HFF-Myc (cell line): ENCODE measurements at regions not wholly inside any gene's neighbourhood (a gene's known extent, or its start where the extent isn't known, plus 50 kb on each side); places are given as distances from the start of the nearest gene placed in this dataset.

Experiments
- DNase-seq: peaks from one replicate; pipeline ENCODE4 v3.0.0-alpha.2; 2011; ENCODE audit warnings: low read depth; ENCODE audit errors: extremely low read depth
- H3K4me3 ChIP-seq: replicated peaks from 2 replicates; pipeline ENCODE4 v1.5.1; 2011; ENCODE audit warnings: low read depth, mild to moderate bottlenecking, control low read depth, low read length
- CTCF ChIP-seq: IDR thresholded peaks from 2 replicates; pipeline ENCODE4 v1.5.1; 2012; ENCODE audit warnings: mild to moderate bottlenecking, low read depth, low read length, control low read depth; ENCODE audit errors: missing control alignments

- no peak for TF ChIP-seq CTCF
- H3K4me3 ChIP-seq, result no peak overlapping the region
- DNase-seq, result no peak
Measured at GRCh38 chr2:59021786-59022185, 780.7 kb upstream of the FANCL start.

DNA sequence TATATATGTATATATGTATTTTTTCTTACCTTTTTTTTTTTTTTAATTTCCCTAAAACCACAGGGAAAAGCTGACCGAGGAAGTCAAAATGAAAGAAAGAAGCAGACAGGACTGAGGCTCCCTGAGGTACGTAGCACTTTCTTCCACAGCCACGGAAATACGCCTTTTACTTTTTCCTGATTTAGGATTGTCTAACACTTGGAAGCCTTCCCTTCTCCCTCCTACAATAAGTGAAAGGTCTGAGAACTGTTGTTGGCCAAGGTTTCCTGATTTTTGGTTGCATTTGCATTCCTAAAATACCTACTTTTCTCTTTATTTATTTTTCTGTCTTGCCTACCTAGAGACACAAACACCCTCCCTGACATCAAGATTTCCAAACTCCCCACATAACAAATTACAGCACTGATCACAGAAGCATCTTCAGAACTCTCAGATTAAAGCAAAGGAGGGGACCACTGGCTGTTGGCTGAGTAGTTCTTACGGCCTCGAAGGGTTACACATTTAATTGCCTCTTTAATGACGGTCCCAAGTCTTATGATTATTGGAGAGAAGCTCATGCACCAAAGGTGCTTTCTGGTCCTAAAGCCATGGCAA is 778.5 kb upstream of the FANCL start:
- TF ChIP-seq CTCF, result no peak
- DNase-seq, result no peak
- H3K4me3 ChIP-seq, result no peak overlapping the region

DNA sequence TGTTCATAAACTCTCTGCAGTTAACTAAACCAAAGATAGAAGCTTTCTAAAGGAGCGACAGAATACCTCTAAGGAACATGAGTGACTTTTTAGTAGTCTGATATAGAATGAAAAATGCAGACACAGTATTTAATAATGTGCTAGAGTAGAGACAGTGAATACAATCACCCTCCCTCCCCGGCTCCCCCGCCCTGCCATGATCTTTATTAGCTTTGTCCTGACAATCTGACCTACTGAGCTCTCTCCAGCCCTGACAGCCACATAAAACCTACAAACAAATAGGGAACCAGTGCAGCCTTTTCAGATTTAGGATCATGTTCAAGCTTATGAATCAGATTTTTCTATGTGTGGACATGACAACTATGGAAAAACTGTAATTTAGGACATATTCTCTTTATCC is 777.6 kb upstream of the FANCL start:
- no peak overlapping the region for H3K4me3 ChIP-seq
- no peak for DNase-seq
- TF ChIP-seq CTCF, result no peak

DNA sequence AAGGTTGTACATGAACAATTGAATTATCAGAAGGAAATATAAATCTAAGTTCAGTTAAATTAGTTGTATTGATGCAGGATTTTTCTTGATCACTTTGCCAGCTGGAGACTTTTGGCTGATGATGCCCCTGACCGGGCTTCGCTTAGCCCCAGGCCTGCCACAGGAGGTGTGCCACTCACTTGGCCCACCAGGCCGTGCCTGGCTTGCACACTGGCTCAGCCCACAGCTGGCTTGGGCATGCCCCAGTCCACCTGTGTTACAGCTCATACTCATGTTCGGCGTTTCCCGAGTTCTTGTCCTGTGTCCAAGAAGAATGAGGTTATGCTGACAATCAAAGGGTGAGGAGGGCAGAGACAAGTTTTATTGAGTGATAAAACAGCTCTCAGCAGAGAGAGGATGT is 773.9 kb upstream of the FANCL start:
- TF ChIP-seq CTCF, result no peak
- DNase-seq, result no peak
- H3K4me3 ChIP-seq, result no peak overlapping the region

GRCh38 chr2:59012971-59013370 is 771.8 kb upstream of the FANCL start:
- DNase-seq, result no peak
- H3K4me3 ChIP-seq, result no peak overlapping the region
- no peak for TF ChIP-seq CTCF

DNA sequence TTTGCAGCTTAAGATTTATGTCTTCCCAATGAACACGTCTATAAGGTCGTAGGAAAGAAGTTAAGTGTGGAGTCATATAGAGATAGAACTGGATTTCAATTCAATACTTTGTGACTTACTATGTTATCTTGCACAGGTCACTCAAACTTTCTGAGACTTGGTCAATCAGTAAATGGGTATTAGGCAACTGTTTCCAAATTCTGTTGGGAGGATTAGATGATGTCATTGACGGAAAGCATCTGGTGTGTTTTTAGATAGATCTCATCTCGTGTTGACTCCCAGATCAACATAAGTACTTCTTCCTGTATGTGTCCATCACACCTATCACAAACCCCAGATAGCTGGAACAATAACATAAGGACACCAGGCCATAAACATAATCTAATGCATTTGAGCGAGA is 771.1 kb upstream of the FANCL start:
- TF ChIP-seq CTCF, result no peak
- H3K4me3 ChIP-seq, result no peak overlapping the region
- DNase-seq, result no peak

DNA sequence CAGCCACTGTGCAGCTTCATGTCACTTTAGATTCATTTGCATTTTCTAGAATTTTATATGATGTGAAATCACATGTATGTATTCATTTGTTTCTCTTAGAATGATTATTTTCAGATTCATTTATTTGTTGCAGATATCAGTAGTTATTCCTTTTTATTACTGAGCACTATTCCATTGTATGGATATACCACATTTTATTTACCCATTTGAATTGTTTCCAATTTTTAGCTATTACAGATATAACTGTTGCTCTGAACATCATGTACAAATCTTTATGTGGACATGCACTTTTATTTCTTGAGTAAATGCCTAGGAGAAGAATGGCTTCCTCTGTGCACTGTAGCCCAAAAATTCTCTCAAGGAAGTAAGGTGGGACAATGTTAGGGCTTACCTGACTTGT is 767.8 kb upstream of the FANCL start:
- no peak for DNase-seq
- no peak for TF ChIP-seq CTCF

More for the DNA sequence above, 767.8 kb upstream of the FANCL start:
- H3K4me3 ChIP-seq, result no peak overlapping the region
